Endothelial cell of umbilical vein (primary cell): ENCODE measurements at regions not wholly inside any gene's neighbourhood (a gene's known extent, or its start where the extent isn't known, plus 50 kb on each side); places are given as distances from the start of the nearest gene placed in this dataset.

Experiments used
- BruUV-seq: library from RNA; stranded (reverse); fragments of 400-500 nt; replicated peaks from 2 replicates; lab custom pipeline; 2021; lab: Mats Ljungman, UMichigan
- CTCF ChIA-PET: fragments of 300-600, 350-600 bp; sonication (Branson Sonifier 250); formaldehyde crosslinking; loops from one replicate; lab custom pipeline; 2021; ENCODE audit warnings: antibody characterized with exemption, inconsistent platforms; lab: Charles Lee
- POLR2A ChIA-PET: fragments of 300-600, 350-600 bp; sonication (Branson Sonifier 250); formaldehyde crosslinking; loops from one replicate; lab custom pipeline; 2021; ENCODE audit warnings: antibody characterized with exemption, inconsistent platforms; lab: Charles Lee
- DNase-seq: peaks from one replicate; pipeline ENCODE4 v3.0.0-alpha.2; 2011; ENCODE audit warnings: low read depth, low spot score
- FAIRE-seq: peaks from 2 replicates; lab custom pipeline; 2011; peaks lifted over from hg19 to GRCh38; lab: Jason Lieb, UNC
- H2AFZ ChIP-seq: 2 replicates; pipeline ENCODE4 v1.6.0; 2012; ENCODE audit warnings: low read depth, low read length, control low read depth, inconsistent platforms
- H3K27ac ChIP-seq: 2 replicates; pipeline ENCODE4 v1.5.1; 2011; ENCODE audit warnings: low read depth, mild to moderate bottlenecking, control low read depth, low read length, moderate library complexity; ENCODE audit not compliant: insufficient read depth
- H3K27me3 ChIP-seq, 2 experiments: 2 replicates each; pipeline versions ENCODE4 v1.6.0 to v1.6.1; 2011; ENCODE audit warnings: low read length in 2 of 2, mixed read lengths in 1 of 2; ENCODE audit not compliant: control insufficient read depth in 2 of 2, insufficient read depth in 2 of 2
- H3K36me3 ChIP-seq, 2 experiments: 2 replicates in 1 of 2; 3 replicates in 1 of 2; pipeline ENCODE4 v1.5.1; 2011; ENCODE audit warnings: low read length in 2 of 2, mild to moderate bottlenecking in 1 of 2, moderate library complexity in 1 of 2; ENCODE audit not compliant: control insufficient read depth in 2 of 2, insufficient read depth in 2 of 2; ENCODE audit errors: extremely low read depth in 1 of 2
- H3K4me1 ChIP-seq: 3 replicates; pipeline ENCODE4 v1.5.1; 2011; ENCODE audit warnings: mild to moderate bottlenecking, low read length; ENCODE audit not compliant: control insufficient read depth, insufficient read depth; ENCODE audit errors: extremely low read depth
- H3K4me2 ChIP-seq: 2 replicates; pipeline ENCODE4 v1.6.1; 2011; ENCODE audit warnings: low read length, control low read depth, mixed read lengths; ENCODE audit not compliant: insufficient read depth
- H3K4me3 ChIP-seq, 3 experiments: fragments of 200-600 bp in 1 of 3; sonication (generic), shearing (Covaris generic) in 1 of 3; replicated peaks in 1 of 3; 2 replicates each; pipeline ENCODE4 v1.5.1; 2011 to 2016; ENCODE audit warnings: control low read depth in 3 of 3, low read length in 3 of 3, mild to moderate bottlenecking in 2 of 3, inconsistent platforms in 1 of 3, low read depth in 1 of 3, moderate library complexity in 1 of 3; ENCODE audit not compliant: insufficient read depth in 1 of 3
- H3K79me2 ChIP-seq: 2 replicates; pipeline ENCODE4 v1.6.0; 2012; ENCODE audit warnings: low read length, inconsistent platforms; ENCODE audit not compliant: control insufficient read depth, insufficient read depth
- H3K9ac ChIP-seq: replicated peaks from 2 replicates; pipeline ENCODE3; 2011; ENCODE audit warnings: low read length, control low read depth; ENCODE audit not compliant: insufficient read depth; ENCODE audit errors: extremely low read depth
- H3K9me1 ChIP-seq: replicated peaks from 3 replicates; pipeline ENCODE4 v1.6.0; 2011; ENCODE audit warnings: mild to moderate bottlenecking, low read length; ENCODE audit not compliant: control insufficient read depth, insufficient read depth; ENCODE audit errors: extremely low read depth
- H3K9me3 ChIP-seq: replicated peaks from 2 replicates; pipeline ENCODE4 v1.5.1; 2012; ENCODE audit warnings: low read length, inconsistent platforms; ENCODE audit not compliant: control insufficient read depth, insufficient read depth
- H4K20me1 ChIP-seq: replicated peaks from 2 replicates; pipeline ENCODE3; 2011; ENCODE audit warnings: mild to moderate bottlenecking, low read length; ENCODE audit not compliant: control insufficient read depth, insufficient read depth; ENCODE audit errors: extremely low read depth
- CTCF ChIP-seq, 2 donors: IDR thresholded peaks; 1 replicate in 1 of 2; 2 replicates in 1 of 2; pipeline ENCODE4 v1.5.1; 2011; ENCODE audit warnings: low read length in 2 of 2, mild to moderate bottlenecking in 2 of 2, moderate library complexity in 2 of 2, control low read depth in 1 of 2, inconsistent platforms in 1 of 2, low read depth in 1 of 2; ENCODE audit not compliant: insufficient read depth in 1 of 2; ENCODE audit errors: extremely low read depth in 1 of 2
- EZH2 ChIP-seq: IDR thresholded peaks from 2 replicates; pipeline ENCODE4 v1.6.1; 2012; ENCODE audit warnings: borderline replicate concordance, low read depth, mild to moderate bottlenecking, moderate library complexity, low read length, inconsistent platforms; ENCODE audit not compliant: severe bottlenecking
- FOS ChIP-seq: IDR thresholded peaks from 2 replicates; pipeline ENCODE4 v1.6.1; 2011; ENCODE audit warnings: mild to moderate bottlenecking, low read length, moderate library complexity, borderline replicate concordance; ENCODE audit not compliant: insufficient read depth
- JUN ChIP-seq: IDR thresholded peaks from 2 replicates; pipeline ENCODE4 v1.6.1; 2011; ENCODE audit warnings: borderline replicate concordance, low read depth; ENCODE audit not compliant: insufficient read length, insufficient read depth
- MAX ChIP-seq: IDR thresholded peaks from 2 replicates; pipeline ENCODE4 v1.6.1; 2011; ENCODE audit not compliant: insufficient read depth, insufficient read length
- MYC ChIP-seq: IDR thresholded peaks from one replicate; pipeline ENCODE4 v1.6.1; 2011; ENCODE audit warnings: mild to moderate bottlenecking, low read depth, low read length
- POLR2AphosphoS5 ChIP-seq: IDR thresholded peaks from 2 replicates; pipeline ENCODE4 v1.6.1; 2012; ENCODE audit warnings: low read depth, mild to moderate bottlenecking, control low read depth, low read length, moderate library complexity; ENCODE audit not compliant: insufficient read depth
- dilution Hi-C: fragments of 300-500 bp; cut with MboI; formaldehyde crosslinking; loops from one replicate; pipeline ENCODE4 v1.15.0; 2019; ENCODE audit warnings: low sequenced_read_pairs; ENCODE audit not compliant: extremely low pct_ligation_motif_present
- intact Hi-C: fragments of 100-400 bp; cut with micrococcal nuclease; formaldehyde crosslinking; loops from one replicate; pipeline ENCODE4 v1.10.0; 2022

GRCh38 chr14:38836539-38836938 is 266.5 kb downstream of the SEC23A start:
- FAIRE-seq: no peak
- H2AFZ ChIP-seq: no peak overlapping the region

DNA sequence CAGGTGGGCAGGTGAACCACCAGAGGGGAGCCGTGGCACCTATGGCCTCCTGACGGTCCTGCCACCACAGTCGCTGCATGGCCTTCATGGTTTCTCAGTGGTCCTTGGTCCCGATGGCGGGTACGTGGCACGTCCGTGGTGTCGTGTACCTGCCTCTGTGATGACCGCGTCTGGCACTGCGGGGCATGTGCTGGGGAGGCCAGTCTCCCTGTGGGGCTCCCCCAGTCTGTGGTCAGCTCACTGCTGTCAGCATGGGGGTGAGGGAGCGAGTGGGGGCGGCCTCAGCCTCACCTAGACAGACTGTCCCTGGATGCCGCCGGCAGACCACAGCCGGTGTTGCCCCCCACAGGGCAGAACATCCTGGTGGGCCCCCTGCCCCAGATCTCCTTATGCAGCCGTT is 267.2 kb downstream of the SEC23A start:
- no peak for DNase-seq
- H3K4me3 ChIP-seq: no peak overlapping the region
- dilution Hi-C loops: no loop called here
- no peaks in the 10 kb centered on the region for H4K20me1 ChIP-seq
- no peak for TF ChIP-seq CTCF (IDR thresholded peaks at IDR 0.05; ENCODE audit: extremely low read depth in 1 of 2, insufficient read depth in 1 of 2, low read depth in 1 of 2, low read length in 2 of 2)
- TF ChIP-seq FOS: no peak
- TF ChIP-seq MAX: no peak
- no peak for TF ChIP-seq POLR2AphosphoS5
- TF ChIP-seq JUN: no peak
- peaks cover 19% of the 10 kb centered on the region for H3K4me1 ChIP-seq
- intact Hi-C loops: no loop called here
- H3K9me1 ChIP-seq: no peaks in the 10 kb centered on the region
- no peak overlapping the region for H3K4me2 ChIP-seq
- no peaks in the 10 kb centered on the region for H3K27me3 ChIP-seq
- BruUV-seq: no TSS peak
- no peaks in the 10 kb centered on the region for H3K79me2 ChIP-seq
- no peak for FAIRE-seq
- no peak overlapping the region for H3K27ac ChIP-seq
- H3K9me3 ChIP-seq: no peaks in the 10 kb centered on the region
- ChIA-PET POLR2A (no interaction called here), CTCF (no interaction called here)
- no peak overlapping the region for H2AFZ ChIP-seq
- no peak overlapping the region for H3K9ac ChIP-seq
- H3K36me3 ChIP-seq: no peaks in the 10 kb centered on the region

More at GRCh38 chr14:38836539-38836938, 266.5 kb downstream of the SEC23A start:
- no peaks in the 10 kb centered on the region for H3K27me3 ChIP-seq
- no peak overlapping the region for H3K9ac ChIP-seq
- POLR2A ChIA-PET: no interaction called here
- dilution Hi-C loops: no loop called here
- no peaks in the 10 kb centered on the region for H3K36me3 ChIP-seq
- no TSS peak for BruUV-seq
- H3K4me2 ChIP-seq: no peak overlapping the region
- H3K4me3 ChIP-seq: no peak overlapping the region
- TF ChIP-seq JUN (no peak), EZH2 (no peak), FOS (no peak), MYC (no peak)
- no peaks in the 10 kb centered on the region for H3K9me3 ChIP-seq
- H3K79me2 ChIP-seq: no peaks in the 10 kb centered on the region
- DNase-seq: no peak
- no peaks in the 10 kb centered on the region for H3K9me1 ChIP-seq
- peaks cover 26% of the 10 kb centered on the region for H3K4me1 ChIP-seq
- intact Hi-C loops: no loop called here
- CTCF ChIA-PET: no interaction called here
- no peaks in the 10 kb centered on the region for H4K20me1 ChIP-seq
- H3K27ac ChIP-seq: no peak overlapping the region
